HG03521 (cell line): ENCODE measurements at regions not wholly inside any gene's neighbourhood (a gene's known extent, or its start where the extent isn't known, plus 50 kb on each side); places are given as distances from the start of the nearest gene placed in this dataset.
"Not testable (repeated sequence)": the region's sequence is repeated elsewhere in the genome, so short reads cannot be mapped to it uniquely, and the experiment has no call there.

Source experiments
- ATAC-seq: cut with Tn5 transposase; IDR thresholded peaks from one replicate; pipeline ENCODE4 v1.9.1; 2021; ENCODE audit warnings: mild to moderate bottlenecking, moderate library complexity; ENCODE audit not compliant: unreplicated experiment

DNA sequence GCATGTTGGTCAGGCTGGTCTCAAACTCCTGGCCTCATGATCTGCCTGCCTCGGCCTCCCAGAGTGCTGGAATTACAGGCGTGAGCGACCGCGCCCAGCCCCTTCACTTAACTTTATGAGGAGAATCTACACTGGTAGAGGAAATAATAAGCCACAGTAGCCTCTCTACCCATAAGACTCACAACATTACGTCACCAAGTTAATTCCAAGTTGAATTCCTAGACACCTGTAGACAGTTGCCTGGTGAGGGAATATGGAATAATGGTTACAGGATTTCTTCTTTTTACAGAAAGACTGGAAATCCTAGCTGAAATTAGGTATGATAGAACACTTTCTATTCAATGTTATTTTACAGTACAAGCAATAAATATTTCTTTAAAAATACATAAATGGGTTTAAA is 854.5 kb upstream of the EYS start:
- ATAC-seq = no peak

- ATAC-seq = no peak
Observed at GRCh38 chr6:66558189-66558588, 851.2 kb upstream of the EYS start.

GRCh38 chr6:66556936-66557335 is 849.9 kb upstream of the EYS start:
- ATAC-seq = no peak

DNA sequence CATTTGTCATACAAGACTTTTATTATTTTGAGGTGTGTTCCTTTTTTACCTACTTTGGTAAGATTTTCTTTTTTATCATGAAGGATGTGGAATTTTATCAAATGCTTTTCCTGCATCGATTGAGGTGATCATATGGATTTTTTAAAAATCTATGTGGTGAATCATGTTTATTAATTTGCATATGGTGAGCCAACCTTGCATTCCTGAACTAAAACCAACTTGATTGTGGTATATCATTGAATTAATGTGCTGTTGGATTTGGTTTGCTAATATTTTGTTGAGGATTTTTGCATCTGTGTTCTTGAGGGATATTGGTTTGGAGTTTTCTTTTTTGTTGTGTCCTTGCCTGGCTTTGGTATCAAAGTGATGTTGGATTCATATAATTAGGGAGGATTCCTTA is 848.1 kb upstream of the EYS start:
- ATAC-seq = no peak

DNA sequence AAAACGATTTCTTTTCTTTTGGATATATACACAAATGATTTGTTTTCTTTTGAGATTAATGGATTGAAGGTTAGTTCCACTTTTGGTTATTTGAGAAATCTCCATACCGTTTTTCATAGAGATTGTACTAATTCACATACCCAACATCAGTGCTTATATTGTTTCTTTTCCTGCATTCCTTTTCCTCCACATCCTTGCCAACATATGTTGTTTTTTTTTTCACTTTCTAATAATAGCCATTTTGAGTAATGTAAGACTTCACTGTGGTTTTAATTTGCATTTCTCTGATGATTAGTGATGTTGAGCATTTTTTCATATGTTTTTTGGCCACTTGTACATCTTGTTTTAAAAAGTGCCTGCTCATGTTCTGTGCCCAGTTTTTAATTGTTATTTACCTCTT is 846.4 kb upstream of the EYS start:
- no peak for ATAC-seq

DNA sequence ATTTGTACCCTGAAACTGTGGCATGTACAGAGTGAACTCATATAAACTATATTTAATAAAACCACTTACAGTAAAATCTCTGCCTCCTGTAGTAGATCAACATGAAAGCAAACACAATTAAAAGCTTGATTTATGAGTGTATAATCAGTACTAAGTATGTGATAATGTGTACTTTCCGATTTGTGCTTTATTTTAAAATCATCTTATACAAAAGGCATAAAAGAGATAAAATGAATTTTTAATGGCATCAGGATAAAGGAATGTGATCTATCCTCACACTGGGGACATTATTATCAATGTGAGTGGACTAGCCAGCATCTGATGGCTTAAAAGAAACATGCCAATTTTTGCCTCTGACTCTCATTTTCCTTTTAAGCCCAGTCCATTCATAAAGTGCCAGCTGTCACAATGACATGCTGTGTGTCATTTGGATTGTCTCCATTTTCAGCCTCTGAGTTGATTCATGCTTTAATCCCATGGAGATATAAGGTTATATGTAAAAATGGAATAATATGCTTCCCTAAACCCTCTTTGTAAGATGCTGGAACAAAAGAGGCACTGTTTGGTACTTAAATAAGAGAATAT is 831.6 kb upstream of the EYS start:
- ATAC-seq = no peak

GRCh38 chr6:66533921-66534404 is 826.9 kb upstream of the EYS start:
- ATAC-seq = no peak

DNA sequence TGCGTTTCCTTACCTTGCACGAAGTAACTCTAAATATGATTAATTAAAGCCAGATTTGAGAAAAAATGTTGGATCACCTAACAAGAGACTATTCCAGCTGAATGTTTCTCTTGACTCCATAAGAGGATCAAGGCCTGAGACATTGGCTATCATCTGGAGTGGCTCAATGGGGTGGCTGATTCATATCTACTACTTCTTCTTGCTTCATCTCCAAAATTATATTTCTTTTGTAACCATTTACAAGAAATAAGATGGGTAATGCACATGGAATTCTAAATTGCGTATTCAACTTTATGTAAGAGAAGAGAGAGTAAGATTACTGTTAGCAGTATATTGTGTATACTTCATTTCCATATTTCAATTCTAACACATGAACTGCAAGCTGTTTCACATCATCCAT is 819.0 kb upstream of the EYS start:
- ATAC-seq = no peak

DNA sequence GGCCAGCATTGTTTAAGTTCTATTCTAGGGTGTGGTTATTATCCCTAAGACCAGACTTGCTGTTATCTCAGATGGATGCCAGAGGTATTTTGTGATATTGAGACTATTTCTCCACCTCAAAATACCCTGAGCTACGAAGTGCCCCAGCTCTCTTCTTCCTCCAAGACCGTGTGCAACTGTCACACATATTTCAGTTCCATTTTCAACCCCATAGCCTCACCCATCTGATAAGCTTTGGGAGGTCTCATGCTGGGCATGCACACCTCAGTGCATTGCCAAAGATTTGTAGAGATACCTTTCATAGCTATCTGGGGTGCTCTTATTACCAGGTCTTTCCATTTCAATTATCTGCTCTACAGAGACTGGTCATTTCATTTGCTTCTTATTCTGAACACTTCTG is 815.8 kb upstream of the EYS start:
- no peak for ATAC-seq

DNA sequence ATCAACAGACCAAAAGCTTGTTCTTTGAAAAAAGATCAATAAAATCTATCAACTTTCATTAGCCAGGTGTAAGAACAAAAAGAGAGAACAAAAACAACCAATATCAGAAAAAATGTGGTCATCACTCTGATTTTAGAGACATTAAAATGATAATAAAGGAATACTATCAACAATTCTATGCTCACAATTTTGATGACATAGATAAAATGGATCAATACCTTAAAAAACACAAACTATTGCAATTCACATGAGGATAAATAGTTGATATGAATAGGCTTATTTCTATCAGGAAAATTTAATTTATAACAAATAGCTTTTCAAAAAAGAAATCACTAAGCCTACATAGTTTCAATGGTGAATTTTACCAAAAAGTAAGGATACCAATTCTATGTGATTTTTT is 809.4 kb upstream of the EYS start:
- no peak for ATAC-seq

GRCh38 chr6:66508433-66508832 is 801.4 kb upstream of the EYS start:
- ATAC-seq = no peak

DNA sequence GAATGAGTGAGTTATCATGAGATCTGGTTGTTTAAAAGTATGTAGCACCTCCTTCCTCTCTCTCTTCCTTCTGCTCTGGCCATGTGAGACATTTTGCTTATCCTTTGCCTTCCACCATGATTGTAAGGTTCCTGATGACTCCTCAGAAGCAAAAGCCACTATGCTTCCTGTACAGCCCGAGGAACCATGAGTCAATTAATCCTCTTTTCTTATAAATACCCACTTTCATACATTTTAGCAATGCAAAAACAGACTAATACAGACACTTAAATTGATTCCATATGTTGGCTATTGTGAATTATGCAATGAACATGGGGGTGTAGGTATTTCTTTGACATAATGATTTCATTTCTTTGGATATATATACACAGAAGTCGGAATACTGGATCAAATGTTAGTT is 792.8 kb upstream of the EYS start:
- ATAC-seq = no peak

GRCh38 chr6:66496659-66497058 is 789.6 kb upstream of the EYS start:
- ATAC-seq = no peak

- ATAC-seq = not testable (repeated sequence)
Observed at GRCh38 chr6:66494643-66495042, 787.6 kb upstream of the EYS start.

- ATAC-seq = no peak
Observed at GRCh38 chr6:66489269-66489987, 782.4 kb upstream of the EYS start.

DNA sequence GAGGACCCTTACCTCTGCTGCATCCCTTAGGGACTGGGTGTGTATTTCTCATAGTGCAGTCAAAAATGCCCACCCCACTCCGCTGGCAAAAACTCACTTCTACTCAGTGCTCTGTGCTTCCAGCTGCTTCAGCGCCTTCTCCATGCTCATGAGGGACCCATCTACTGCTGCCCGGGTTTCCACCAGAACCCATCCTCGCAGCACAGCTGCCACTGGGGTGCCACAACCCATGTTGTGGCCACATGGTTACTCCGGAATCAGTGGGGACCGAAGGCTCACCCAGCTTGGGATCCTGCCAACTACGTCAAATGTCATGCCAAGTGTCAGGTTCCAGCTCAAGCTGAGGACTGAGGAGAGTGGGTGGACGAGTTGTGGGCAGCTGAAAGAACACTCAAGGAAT is 774.2 kb upstream of the EYS start:
- ATAC-seq = no peak

- ATAC-seq = no peak
Observed at GRCh38 chr6:66478705-66479104, 771.7 kb upstream of the EYS start.

- ATAC-seq = no peak
Observed at GRCh38 chr6:66435321-66435720, 728.3 kb upstream of the EYS start.

DNA sequence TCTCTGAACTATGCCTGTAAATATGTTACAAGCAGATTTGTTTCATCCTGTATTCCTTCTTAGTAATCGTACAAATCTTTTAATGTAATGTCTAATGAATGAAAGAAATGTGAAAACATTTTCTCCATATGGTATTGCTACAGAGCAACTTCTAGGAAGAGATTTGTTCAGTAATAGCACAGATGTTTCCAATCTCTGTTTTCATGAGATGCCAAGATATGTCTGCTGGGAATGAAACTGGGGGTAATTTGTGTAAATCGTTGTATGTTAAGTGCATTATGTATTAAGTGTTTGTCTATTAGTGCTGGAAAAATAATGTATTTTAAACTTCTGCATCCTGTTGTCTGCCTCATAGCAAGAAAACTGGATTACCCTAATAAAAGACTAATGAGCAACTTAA is 722.2 kb upstream of the EYS start:
- no peak for ATAC-seq

- no peak for ATAC-seq
Observed at GRCh38 chr6:66423047-66423446, 716.0 kb upstream of the EYS start.

GRCh38 chr6:66421570-66421969 is 714.5 kb upstream of the EYS start:
- ATAC-seq = no peak

- ATAC-seq = no peak
Observed at GRCh38 chr6:66418906-66419305, 711.9 kb upstream of the EYS start.

GRCh38 chr6:66403966-66404365 is 696.9 kb upstream of the EYS start:
- ATAC-seq = no peak
